ENCODE measurements at regions not wholly inside any gene's neighbourhood (a gene's known extent, or its start where the extent isn't known, plus 50 kb on each side); places are given as distances from the start of the nearest gene placed in this dataset.
"Not testable (repeated sequence)": the region's sequence is repeated elsewhere in the genome, so short reads cannot be mapped to it uniquely, and the experiment has no call there.

DNA sequence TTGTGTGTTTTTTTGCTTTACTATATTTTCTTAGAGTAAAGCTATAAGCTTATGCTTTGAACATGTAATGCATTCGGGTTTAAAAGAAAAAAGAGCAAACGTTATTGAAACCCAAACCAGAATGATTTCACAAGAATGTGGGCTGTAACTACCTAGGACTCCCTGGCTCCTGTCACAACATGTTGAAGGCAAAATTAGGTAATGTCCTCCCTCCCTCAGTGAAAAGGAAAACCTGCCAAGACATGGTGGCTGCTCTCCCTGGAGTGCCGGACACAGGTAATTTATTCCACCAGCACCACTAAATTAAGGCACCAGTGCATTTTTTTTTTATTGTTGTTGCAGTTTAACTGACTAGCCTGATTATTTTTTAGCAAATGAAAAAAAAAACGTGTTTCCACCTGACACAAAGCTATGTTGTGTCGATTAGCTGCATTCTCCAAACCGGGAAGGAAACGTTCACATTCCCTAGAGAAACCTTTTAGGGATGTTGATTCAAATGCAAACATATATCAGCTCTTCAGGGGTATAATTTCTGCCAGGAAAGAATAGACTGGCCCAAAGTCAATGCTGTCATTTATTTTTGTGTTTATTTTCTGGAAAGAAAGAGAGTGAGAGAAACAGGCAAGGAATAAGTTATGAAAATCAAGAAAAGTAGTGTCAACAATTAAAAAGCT lies 134.6 kb downstream of the CCDC34 start:
- no peak for DNase-seq (ENCODE audit: low read depth)
- TF ChIP-seq, protein P1, sequence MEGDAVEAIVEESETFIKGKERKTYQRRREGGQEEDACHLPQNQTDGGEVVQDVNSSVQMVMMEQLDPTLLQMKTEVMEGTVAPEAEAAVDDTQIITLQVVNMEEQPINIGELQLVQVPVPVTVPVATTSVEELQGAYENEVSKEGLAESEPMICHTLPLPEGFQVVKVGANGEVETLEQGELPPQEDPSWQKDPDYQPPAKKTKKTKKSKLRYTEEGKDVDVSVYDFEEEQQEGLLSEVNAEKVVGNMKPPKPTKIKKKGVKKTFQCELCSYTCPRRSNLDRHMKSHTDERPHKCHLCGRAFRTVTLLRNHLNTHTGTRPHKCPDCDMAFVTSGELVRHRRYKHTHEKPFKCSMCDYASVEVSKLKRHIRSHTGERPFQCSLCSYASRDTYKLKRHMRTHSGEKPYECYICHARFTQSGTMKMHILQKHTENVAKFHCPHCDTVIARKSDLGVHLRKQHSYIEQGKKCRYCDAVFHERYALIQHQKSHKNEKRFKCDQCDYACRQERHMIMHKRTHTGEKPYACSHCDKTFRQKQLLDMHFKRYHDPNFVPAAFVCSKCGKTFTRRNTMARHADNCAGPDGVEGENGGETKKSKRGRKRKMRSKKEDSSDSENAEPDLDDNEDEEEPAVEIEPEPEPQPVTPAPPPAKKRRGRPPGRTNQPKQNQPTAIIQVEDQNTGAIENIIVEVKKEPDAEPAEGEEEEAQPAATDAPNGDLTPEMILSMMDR (conservative IDR thresholded peaks at IDR 0.05; ENCODE audit: low read depth, low read length) = no peak
- no peak overlapping the region for H3K4me3 ChIP-seq (ENCODE audit: low read length)

DNA sequence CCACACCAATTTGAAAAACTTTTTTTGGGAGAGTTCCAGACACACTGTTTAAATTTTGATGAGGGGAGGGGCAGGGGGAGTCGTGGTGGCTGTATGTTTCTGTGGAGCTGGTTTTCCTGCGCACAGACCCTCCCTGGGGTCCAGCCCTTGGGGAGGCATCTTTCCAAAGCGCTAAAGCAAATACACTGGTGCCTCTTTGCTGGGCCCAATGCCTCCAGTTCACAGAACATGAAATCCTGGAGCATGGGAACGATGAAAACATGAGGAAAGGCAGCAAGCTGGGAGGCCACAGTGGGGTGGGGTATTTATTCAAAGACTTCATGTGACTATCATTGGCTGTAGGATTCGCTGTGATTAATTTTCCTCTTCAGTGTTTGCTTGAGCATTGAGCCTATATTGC lies 135.3 kb downstream of the CCDC34 start:
- TF ChIP-seq, protein P1 (conservative IDR thresholded peaks at IDR 0.05; ENCODE audit: low read depth, low read length) = no peak
- H3K4me3 ChIP-seq (ENCODE audit: low read length) = no peak overlapping the region
- DNase-seq (ENCODE audit: low read depth) = no peak

DNA sequence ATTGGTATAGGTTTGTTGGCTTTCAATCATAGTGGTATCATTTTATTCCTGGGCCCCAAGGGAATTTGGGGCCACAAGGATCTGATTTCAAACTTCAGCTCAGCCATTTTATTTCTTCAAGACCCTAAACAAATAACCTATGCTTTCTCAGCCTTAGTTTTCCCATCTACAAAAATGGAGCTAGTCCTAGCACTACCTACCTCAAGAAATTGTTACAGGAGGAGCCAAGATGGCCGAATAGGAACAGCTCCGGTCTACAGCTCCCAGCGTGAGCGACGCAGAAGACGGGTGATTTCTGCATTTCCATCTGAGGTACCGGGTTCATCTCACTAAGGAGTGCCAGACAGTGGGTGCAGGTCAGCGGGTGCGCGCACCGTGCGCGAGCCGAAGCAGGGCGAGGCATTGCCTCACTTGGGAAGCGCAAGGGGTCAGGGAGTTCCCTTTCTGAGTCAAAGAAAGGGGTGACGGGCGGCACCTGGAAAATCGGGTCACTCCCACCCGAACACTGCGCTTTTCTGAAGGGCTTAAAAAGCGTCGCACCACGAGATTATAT lies 143.5 kb downstream of the CCDC34 start:
- H3K4me3 ChIP-seq (ENCODE audit: low read length); DNase-seq (ENCODE audit: low read depth): not testable (repeated sequence)

- DNase-seq (ENCODE audit: low read depth) = peak; percentile 52
- TF ChIP-seq, protein P1 (conservative IDR thresholded peaks at IDR 0.05; ENCODE audit: low read depth, low read length) = no peak
- no peak overlapping the region for H3K4me3 ChIP-seq (ENCODE audit: low read length)
Measured at GRCh38 chr11:27218421-27219038, 144.5 kb downstream of the CCDC34 start.

- H3K4me3 ChIP-seq (ENCODE audit: low read length) = no peak overlapping the region
- TF ChIP-seq, protein P1 (conservative IDR thresholded peaks at IDR 0.05; ENCODE audit: low read depth, low read length) = no peak
- no peak for DNase-seq (ENCODE audit: low read depth)
Measured at GRCh38 chr11:27217948-27218420, 145.0 kb downstream of the CCDC34 start.

DNA sequence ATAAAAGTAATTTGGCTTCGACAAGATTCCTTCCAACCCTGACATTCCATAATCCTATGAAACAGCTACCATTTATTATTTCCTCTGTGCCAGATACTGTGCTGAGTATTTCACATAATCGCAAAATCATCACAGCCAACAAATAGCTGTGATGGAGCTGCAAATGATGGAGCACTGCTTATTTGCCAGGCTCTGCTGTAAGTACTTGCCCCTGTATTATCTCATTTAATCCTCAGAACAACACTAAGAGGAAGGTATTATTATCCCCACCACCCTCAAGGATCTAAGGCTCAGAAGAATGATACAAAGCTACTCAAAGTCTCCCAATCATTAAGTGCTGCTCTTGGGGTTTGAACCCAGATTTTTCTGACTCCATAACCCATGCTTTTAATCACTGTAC lies 145.5 kb downstream of the CCDC34 start:
- TF ChIP-seq, protein P1 (conservative IDR thresholded peaks at IDR 0.05; ENCODE audit: low read depth, low read length) = no peak
- DNase-seq (ENCODE audit: low read depth) = no peak
- H3K4me3 ChIP-seq (ENCODE audit: low read length) = no peak overlapping the region

DNA sequence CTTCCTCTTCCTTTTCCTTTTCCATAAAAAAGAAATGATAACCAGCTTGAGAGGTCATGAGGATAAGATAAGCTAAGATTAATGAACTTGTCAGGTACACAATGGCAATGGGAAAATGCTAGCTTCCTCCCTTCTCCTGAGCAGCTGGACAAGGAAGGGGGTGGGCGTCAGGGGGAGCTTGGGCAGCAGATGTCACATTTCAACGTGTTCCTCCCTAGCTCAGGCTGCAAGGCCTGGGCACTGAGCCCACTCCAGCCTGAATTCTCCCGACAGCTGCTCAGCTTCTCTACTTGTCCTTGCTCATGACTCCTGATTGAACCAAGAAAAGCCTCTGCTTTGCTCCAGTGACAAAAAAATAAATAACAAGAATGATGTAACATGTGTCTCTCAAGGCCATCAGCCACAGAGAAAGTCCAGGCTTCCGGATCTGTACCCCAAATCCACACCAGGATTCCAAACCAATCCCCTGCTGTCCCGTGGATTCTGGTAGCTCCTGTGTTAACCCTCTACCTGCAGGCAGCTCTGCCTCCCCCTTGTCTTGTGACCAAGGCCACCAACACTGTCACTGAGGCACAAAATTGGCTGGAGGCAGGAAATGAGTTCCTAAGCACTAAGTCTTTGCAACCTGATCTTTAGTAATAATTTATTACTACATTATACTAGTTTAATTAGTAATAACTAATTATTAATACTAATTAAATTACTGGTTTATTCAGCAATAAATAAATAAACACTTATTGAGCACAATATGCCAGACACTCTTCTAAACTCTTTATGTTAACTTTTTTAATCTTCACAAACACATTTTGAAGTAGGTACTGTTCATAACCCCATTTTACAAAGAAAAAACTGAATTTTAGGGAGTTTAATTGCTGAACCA lies 146.5 kb downstream of the CCDC34 start:
- no peak overlapping the region for H3K4me3 ChIP-seq (ENCODE audit: low read length)
- TF ChIP-seq, protein P1 (conservative IDR thresholded peaks at IDR 0.05; ENCODE audit: low read depth, low read length) = no peak
- DNase-seq (ENCODE audit: low read depth) = no peak
